GM12875 (cell line): ENCODE measurements at regions not wholly inside any gene's neighbourhood (a gene's known extent, or its start where the extent isn't known, plus 50 kb on each side); places are given as distances from the start of the nearest gene placed in this dataset.

ENCODE experiments used
- H3K4me3 ChIP-seq: one replicate; pipeline ENCODE4 v1.5.1; 2011; ENCODE audit warnings: low read depth, low read length, control low read depth
- CTCF ChIP-seq: IDR thresholded peaks from 2 replicates; pipeline ENCODE4 v1.5.1; 2011; ENCODE audit warnings: low read depth, mild to moderate bottlenecking, control low read depth, inconsistent platforms, low read length, moderate library complexity, borderline replicate concordance; ENCODE audit not compliant: insufficient read depth

- TF ChIP-seq CTCF: no peak
- no peak overlapping the region for H3K4me3 ChIP-seq
These were observed 746.2 kb downstream of the TUSC7 start for GRCh38 chr3:117455782-117456181.

GRCh38 chr3:117463276-117464115 is 753.9 kb downstream of the TUSC7 start:
- no peak overlapping the region for H3K4me3 ChIP-seq
- no peak for TF ChIP-seq CTCF

GRCh38 chr3:117471831-117472230 is 762.3 kb downstream of the TUSC7 start:
- no peak for TF ChIP-seq CTCF
- no peak overlapping the region for H3K4me3 ChIP-seq

- no peak for TF ChIP-seq CTCF
- H3K4me3 ChIP-seq: no peak overlapping the region
These were observed 764.5 kb downstream of the TUSC7 start for GRCh38 chr3:117473981-117474538.

- no peak overlapping the region for H3K4me3 ChIP-seq
- TF ChIP-seq CTCF: no peak
These were observed 767.0 kb downstream of the TUSC7 start for GRCh38 chr3:117476572-117476971.

- TF ChIP-seq CTCF: no peak
These were observed 767.7 kb downstream of the TUSC7 start for GRCh38 chr3:117477214-117477755.

GRCh38 chr3:117479095-117479494 is 769.5 kb downstream of the TUSC7 start:
- TF ChIP-seq CTCF: no peak
- H3K4me3 ChIP-seq: no peak overlapping the region

More at GRCh38 chr3:117477214-117477755, 767.7 kb downstream of the TUSC7 start:
- H3K4me3 ChIP-seq: no peak overlapping the region
